Left ventricle myocardium inferior (tissue), 1 donor: ENCODE measurements at regions not wholly inside any gene's neighbourhood (a gene's known extent, or its start where the extent isn't known, plus 50 kb on each side); places are given as distances from the start of the nearest gene placed in this dataset.

Source experiments
- DNase-seq: peaks from one replicate; pipeline ENCODE4 v3.0.0-alpha.2; 2020
- H3K27ac ChIP-seq: fragments of 200-600 bp; replicated peaks from 2 replicates; pipeline ENCODE4 v1.8.0; 2021
- H3K27me3 ChIP-seq: fragments of 200-600 bp; 2 replicates; pipeline ENCODE4 v1.8.0; 2021; ENCODE audit warnings: low read depth
- H3K36me3 ChIP-seq: fragments of 200-600 bp; 2 replicates; pipeline ENCODE4 v1.8.0; 2021
- H3K4me1 ChIP-seq: fragments of 200-600 bp; 2 replicates; pipeline ENCODE4 v1.8.0; 2021
- H3K4me3 ChIP-seq: fragments of 200-600 bp; 2 replicates; pipeline ENCODE4 v1.8.0; 2021; ENCODE audit warnings: mild to moderate bottlenecking, moderate library complexity
- H3K9me3 ChIP-seq: fragments of 200-600 bp; replicated peaks from 2 replicates; pipeline ENCODE4 v1.8.0; 2021
- CTCF ChIP-seq: fragments of 200-600 bp; IDR thresholded peaks from 2 replicates; pipeline ENCODE4 v1.8.0; 2021; ENCODE audit warnings: antibody characterized with exemption, mild to moderate bottlenecking, borderline replicate concordance
- intact Hi-C: fragments of 100-400 bp; cut with micrococcal nuclease; formaldehyde crosslinking; loops from one replicate; pipeline ENCODE4 v1.11.0; 2022
- donor health status: DM: no; HTN: yes; CAD: no; lungs with severe emphysema.

- Histone ChIP-seq H3K27me3 (no peaks in the 10 kb centered on the region), H3K9me3 (peaks cover 3% of the 10 kb centered on the region), H3K4me3 (no peak overlapping the region), H3K36me3 (no peaks in the 10 kb centered on the region), H3K27ac (no peak overlapping the region), H3K4me1 (no peaks in the 10 kb centered on the region)
- TF ChIP-seq CTCF = no peak
- no peak for DNase-seq
- intact Hi-C loops = no loop called here
These were observed 142.5 kb downstream of the LCA5 start for GRCh38 chr6:79394690-79395089.

- Histone ChIP-seq H3K9me3 (no peaks in the 10 kb centered on the region), H3K4me3 (no peak overlapping the region), H3K4me1 (no peaks in the 10 kb centered on the region), H3K27me3 (no peaks in the 10 kb centered on the region), H3K36me3 (no peaks in the 10 kb centered on the region), H3K27ac (no peak overlapping the region)
- TF ChIP-seq CTCF = no peak
- no peak for DNase-seq
- intact Hi-C loops = no loop called here
These were observed 145.1 kb downstream of the LCA5 start for GRCh38 chr6:79392094-79392493.

- Histone ChIP-seq H3K27me3 (no peaks in the 10 kb centered on the region), H3K36me3 (no peaks in the 10 kb centered on the region), H3K4me3 (no peak overlapping the region), H3K4me1 (peaks cover under 1% of the 10 kb centered on the region), H3K27ac (no peak overlapping the region), H3K9me3 (no peaks in the 10 kb centered on the region)
- no peak for TF ChIP-seq CTCF
- intact Hi-C loops = no loop called here
- DNase-seq = no peak
These were observed 145.8 kb downstream of the LCA5 start for GRCh38 chr6:79391480-79391879.

- no peak for DNase-seq
- Histone ChIP-seq H3K36me3 (no peaks in the 10 kb centered on the region), H3K4me3 (no peak overlapping the region), H3K27me3 (no peaks in the 10 kb centered on the region), H3K9me3 (no peaks in the 10 kb centered on the region), H3K4me1 (peaks cover 21% of the 10 kb centered on the region), H3K27ac (peak overlapping the region; percentile 53)
- intact Hi-C loops = no loop called here
- no peak for TF ChIP-seq CTCF
These were observed 151.3 kb downstream of the LCA5 start for GRCh38 chr6:79385893-79386292.

- Histone ChIP-seq H3K4me1 (peaks cover 21% of the 10 kb centered on the region), H3K27ac (peak overlapping the region; percentile 53), H3K4me3 (no peak overlapping the region), H3K36me3 (no peaks in the 10 kb centered on the region), H3K27me3 (no peaks in the 10 kb centered on the region), H3K9me3 (no peaks in the 10 kb centered on the region)
- TF ChIP-seq CTCF = no peak
- DNase-seq = no peak
- intact Hi-C loops = no loop called here
These were observed 150.9 kb upstream of the HMGN3 start for GRCh38 chr6:79385333-79385732.

- DNase-seq = no peak
- peak overlapping the region; percentile 53 for H3K27ac ChIP-seq
- no peaks in the 10 kb centered on the region for H3K36me3 ChIP-seq
- intact Hi-C loops = no loop called here
- TF ChIP-seq CTCF = no peak
- H3K4me1 ChIP-seq = peaks cover 21% of the 10 kb centered on the region
- no peaks in the 10 kb centered on the region for H3K9me3 ChIP-seq
- no peak overlapping the region for H3K4me3 ChIP-seq
- no peaks in the 10 kb centered on the region for H3K27me3 ChIP-seq
These were observed 150.4 kb upstream of the HMGN3 start for GRCh38 chr6:79384845-79385244.
